ENCODE measurements at regions not wholly inside any gene's neighbourhood (a gene's known extent, or its start where the extent isn't known, plus 50 kb on each side); places are given as distances from the start of the nearest gene placed in this dataset.

GRCh38 chr22:47309476-47309875 lies 547.0 kb downstream of the TBC1D22A start:
- TF ChIP-seq, protein P1, sequence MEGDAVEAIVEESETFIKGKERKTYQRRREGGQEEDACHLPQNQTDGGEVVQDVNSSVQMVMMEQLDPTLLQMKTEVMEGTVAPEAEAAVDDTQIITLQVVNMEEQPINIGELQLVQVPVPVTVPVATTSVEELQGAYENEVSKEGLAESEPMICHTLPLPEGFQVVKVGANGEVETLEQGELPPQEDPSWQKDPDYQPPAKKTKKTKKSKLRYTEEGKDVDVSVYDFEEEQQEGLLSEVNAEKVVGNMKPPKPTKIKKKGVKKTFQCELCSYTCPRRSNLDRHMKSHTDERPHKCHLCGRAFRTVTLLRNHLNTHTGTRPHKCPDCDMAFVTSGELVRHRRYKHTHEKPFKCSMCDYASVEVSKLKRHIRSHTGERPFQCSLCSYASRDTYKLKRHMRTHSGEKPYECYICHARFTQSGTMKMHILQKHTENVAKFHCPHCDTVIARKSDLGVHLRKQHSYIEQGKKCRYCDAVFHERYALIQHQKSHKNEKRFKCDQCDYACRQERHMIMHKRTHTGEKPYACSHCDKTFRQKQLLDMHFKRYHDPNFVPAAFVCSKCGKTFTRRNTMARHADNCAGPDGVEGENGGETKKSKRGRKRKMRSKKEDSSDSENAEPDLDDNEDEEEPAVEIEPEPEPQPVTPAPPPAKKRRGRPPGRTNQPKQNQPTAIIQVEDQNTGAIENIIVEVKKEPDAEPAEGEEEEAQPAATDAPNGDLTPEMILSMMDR (conservative IDR thresholded peaks at IDR 0.05; ENCODE audit: low read depth, low read length) = no peak
- TF ChIP-seq EZH2phosphoT487 (IDR thresholded peaks at IDR 0.05; ENCODE audit: borderline replicate concordance, low read length) (no peak), EZH2 (IDR thresholded peaks at IDR 0.05; ENCODE audit: low read length, unreplicated experiment) (no peak)

Data from PC-3 (cell line).